ENCODE measurements at regions not wholly inside any gene's neighbourhood (a gene's known extent, or its start where the extent isn't known, plus 50 kb on each side); places are given as distances from the start of the nearest gene placed in this dataset.
A peak's percentile ranks its signal among the peaks of the same experiment; 100 is the strongest.

GRCh38 chr6:100116411-100117194 is 122.6 kb upstream of the MCHR2 start:
- no peak for DNase-seq
- H3K4me3 ChIP-seq: no peak overlapping the region
- H3K27ac ChIP-seq: no peak overlapping the region
- intact Hi-C loops (cut with DNase I; ENCODE audit: low total_unique reads): loop anchor here (5.0 kb wide), 2 partner anchors 366 to 546 kb away; no protein-coding TSS in a partner anchor
- H3K27me3 ChIP-seq: peaks cover 0 to 3% of the 10 kb centered on the region in 2 donors
- no peaks in the 10 kb centered on the region for H3K4me1 ChIP-seq
- peak; percentile 61 to 67 for TF ChIP-seq CTCF (IDR thresholded peaks at IDR 0.05)
- no peaks in the 10 kb centered on the region for H3K36me3 ChIP-seq
- H3K9me3 ChIP-seq: no peaks in the 10 kb centered on the region

DNA sequence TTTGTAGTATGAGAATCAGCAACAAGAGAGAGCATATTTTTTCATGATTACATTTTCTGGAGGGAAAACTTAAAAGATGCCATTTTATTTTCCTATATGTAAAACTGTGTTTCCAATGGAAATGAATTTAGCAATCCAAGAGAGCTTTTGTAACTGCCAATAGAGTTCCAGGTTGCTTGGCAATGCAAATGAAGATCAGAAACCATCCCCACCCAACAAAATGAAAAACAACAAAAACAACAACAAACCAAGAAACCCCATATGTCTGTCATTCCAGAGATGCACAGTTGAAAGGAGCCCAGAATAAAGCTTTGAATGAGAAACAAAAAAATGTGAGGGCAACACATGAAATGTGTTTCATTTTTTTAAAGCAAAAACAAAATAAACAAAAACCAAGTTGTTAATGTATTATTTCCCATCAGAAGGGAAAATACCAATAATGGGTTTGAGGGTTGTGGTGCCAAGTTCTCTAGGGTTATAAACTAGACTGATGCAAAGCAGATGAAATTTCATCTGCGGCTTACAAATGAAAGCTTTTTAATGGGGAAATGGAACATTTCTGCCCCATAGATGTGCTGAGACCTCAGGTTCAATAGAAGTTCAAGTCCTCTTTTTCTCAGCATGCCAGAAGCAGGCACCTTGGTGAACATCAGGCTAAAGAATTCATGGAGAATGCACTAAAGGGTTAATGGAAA is 121.5 kb upstream of the MCHR2 start:
- Histone ChIP-seq H3K27me3 (peaks cover 0 to 3% of the 10 kb centered on the region in 2 donors), H3K4me1 (no peaks in the 10 kb centered on the region), H3K27ac (no peak overlapping the region), H3K4me3 (no peak overlapping the region), H3K9me3 (no peaks in the 10 kb centered on the region), H3K36me3 (no peaks in the 10 kb centered on the region)
- DNase-seq: no peak
- no peak for TF ChIP-seq CTCF (IDR thresholded peaks at IDR 0.05)
- intact Hi-C loops (cut with DNase I; ENCODE audit: low total_unique reads): loop anchor here (5.0 kb wide), 2 partner anchors 367 to 547 kb away; no protein-coding TSS in a partner anchor

GRCh38 chr6:100112855-100113508 is 119.0 kb upstream of the MCHR2 start:
- DNase-seq: no peak

GRCh38 chr6:100105919-100106529 is 112.0 kb upstream of the MCHR2 start:
- H3K9me3 ChIP-seq: no peaks in the 10 kb centered on the region
- H3K27ac ChIP-seq: no peak overlapping the region

More at GRCh38 chr6:100112855-100113508, 119.0 kb upstream of the MCHR2 start:
- Histone ChIP-seq H3K9me3 (no peaks in the 10 kb centered on the region), H3K4me3 (no peak overlapping the region), H3K27me3 (peaks cover 0 to 3% of the 10 kb centered on the region in 2 donors), H3K36me3 (no peaks in the 10 kb centered on the region), H3K4me1 (no peaks in the 10 kb centered on the region), H3K27ac (no peak overlapping the region)
- intact Hi-C loops (cut with DNase I; ENCODE audit: low total_unique reads): no loop called here
- TF ChIP-seq CTCF (IDR thresholded peaks at IDR 0.05): no peak

More at GRCh38 chr6:100105919-100106529, 112.0 kb upstream of the MCHR2 start:
- no peak overlapping the region for H3K4me3 ChIP-seq
- no peak for TF ChIP-seq CTCF (IDR thresholded peaks at IDR 0.05)
- DNase-seq: no peak
- intact Hi-C loops (cut with DNase I; ENCODE audit: low total_unique reads): no loop called here
- no peaks in the 10 kb centered on the region for H3K4me1 ChIP-seq
- H3K36me3 ChIP-seq: no peaks in the 10 kb centered on the region
- peaks cover 0 to 16% of the 10 kb centered on the region in 2 donors for H3K27me3 ChIP-seq

Measured in tibial artery (tissue), 4 donors.